ENCODE measurements at regions not wholly inside any gene's neighbourhood (a gene's known extent, or its start where the extent isn't known, plus 50 kb on each side); places are given as distances from the start of the nearest gene placed in this dataset.
"Not testable (repeated sequence)": the region's sequence is repeated elsewhere in the genome, so short reads cannot be mapped to it uniquely, and the experiment has no call there.

DNA sequence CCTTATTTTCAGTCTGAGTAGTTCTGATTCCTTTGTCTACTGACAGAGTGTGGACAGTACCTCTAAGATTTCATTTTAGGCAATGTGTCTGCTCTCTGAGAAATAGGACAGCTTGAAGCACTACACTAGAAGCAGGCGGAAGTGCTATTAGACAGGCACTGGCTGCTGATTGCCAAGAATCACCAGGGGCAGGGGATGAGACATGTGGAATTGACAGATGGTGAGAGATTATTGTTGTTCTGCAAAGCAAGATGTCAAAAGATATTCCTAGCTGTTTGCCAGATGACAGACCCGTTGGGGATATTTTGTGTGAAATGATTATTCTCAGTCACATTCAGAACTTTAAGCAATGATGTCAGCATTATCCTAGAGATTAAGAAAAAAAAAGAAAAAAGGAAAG is 323.3 kb downstream of the ANKRD30B start:
- not testable (repeated sequence) for DNase-seq
